HCT116 (cell line): ENCODE measurements at regions not wholly inside any gene's neighbourhood (a gene's known extent, or its start where the extent isn't known, plus 50 kb on each side); places are given as distances from the start of the nearest gene placed in this dataset.

ENCODE experiments used
- ATAC-seq: fragments of 200-7000 bp; cut with Tn5 transposase; 2 replicates; pipeline ENCODE4 v1.9.1; 2020; ENCODE audit warnings: mild to moderate bottlenecking, moderate library complexity
- BruUV-seq: library from RNA; stranded (reverse); fragments of 400-500 nt; replicated peaks from 2 replicates; lab custom pipeline; 2021; lab: Mats Ljungman, UMichigan
- CTCF ChIA-PET: fragments of 300-600 bp; sonication (Branson Sonifier 250); formaldehyde crosslinking; loops from one replicate; lab custom pipeline; 2021; ENCODE audit warnings: antibody characterized with exemption; lab: Charles Lee
- POLR2A ChIA-PET: fragments of 300-600, 350-600 bp; sonication (Branson Sonifier 250); formaldehyde crosslinking; loops from one replicate; lab custom pipeline; 2021; ENCODE audit warnings: antibody characterized with exemption; lab: Charles Lee
- RAD21 ChIA-PET, 2 experiments: fragments of 300-600 bp; sonication (Branson Sonifier 250); formaldehyde crosslinking; loops; one replicate each; lab custom pipeline; 2023; ENCODE audit warnings: low total read pairs in 2 of 2; ENCODE audit not compliant: uncharacterized antibody in 2 of 2, unreplicated experiment in 2 of 2, low non-redundant PET in 1 of 2; lab: Charles Lee
- DNase-seq: peaks from one replicate; pipeline ENCODE4 v3.0.0-alpha.2; 2010; ENCODE audit warnings: low read depth, low spot score
- H2AFZ ChIP-seq: fragments of 200-600 bp; shearing (Covaris generic), sonication (generic); 2 replicates; pipeline ENCODE4 v1.6.1; 2017; ENCODE audit warnings: low read depth, mixed run types, mixed read lengths, antibody characterized with exemption, low read length; ENCODE audit not compliant: poor library complexity, severe bottlenecking
- H3K27ac ChIP-seq: 2 replicates; pipeline ENCODE4 v1.5.1; 2012; ENCODE audit warnings: low read depth, low read length
- H3K27me3 ChIP-seq: fragments of 200-600 bp; sonication (generic); 2 replicates; pipeline ENCODE4 v1.6.1; 2016; ENCODE audit warnings: mixed run types, low read length, mixed read lengths; ENCODE audit not compliant: insufficient read depth
- H3K36me3 ChIP-seq, 2 experiments: fragments of 200-500 bp in 1 of 2; fragments of 200-600 bp in 1 of 2; sonication (Bioruptor generic) in 1 of 2; sonication (generic) in 1 of 2; 2 replicates each; pipeline versions ENCODE4 v1.5.1 to v1.6.1; 2014 to 2016; ENCODE audit warnings: low read length in 2 of 2, inconsistent platforms in 1 of 2, mixed read lengths in 1 of 2, mixed run types in 1 of 2; ENCODE audit not compliant: insufficient read depth in 2 of 2, control insufficient read depth in 1 of 2
- H3K4me1 ChIP-seq, 2 experiments: fragments of 200-600 bp in 1 of 2; sonication (generic) in 1 of 2; 2 replicates each; pipeline versions ENCODE4 v1.5.1 to v1.6.1; 2012 to 2017; ENCODE audit warnings: low read length in 2 of 2, inconsistent platforms in 1 of 2, mild to moderate bottlenecking in 1 of 2, mixed read lengths in 1 of 2, mixed run types in 1 of 2, moderate library complexity in 1 of 2; ENCODE audit not compliant: insufficient read depth in 2 of 2, control insufficient read depth in 1 of 2
- H3K4me2 ChIP-seq: fragments of 200-600 bp; sonication (generic); 2 replicates; pipeline ENCODE4 v1.6.1; 2017; ENCODE audit warnings: mixed run types, low read length, mixed read lengths
- H3K4me3 ChIP-seq, 2 experiments: fragments of 200-600 bp in 1 of 2; sonication (generic) in 1 of 2; replicated peaks in 1 of 2; 2 replicates each; pipeline ENCODE4 v1.5.1; 2011 to 2016; ENCODE audit warnings: low read length in 2 of 2, control low read depth in 1 of 2, low read depth in 1 of 2, mild to moderate bottlenecking in 1 of 2, mixed read lengths in 1 of 2, mixed run types in 1 of 2
- H3K79me2 ChIP-seq: fragments of 200-600 bp; sonication (generic); 2 replicates; pipeline ENCODE4 v1.6.1; 2017; ENCODE audit warnings: mild to moderate bottlenecking, mixed run types, low read length, moderate library complexity, mixed read lengths; ENCODE audit not compliant: insufficient read depth
- H3K9ac ChIP-seq: fragments of 200-600 bp; sonication (generic); 2 replicates; pipeline ENCODE4 v1.6.1; 2016; ENCODE audit warnings: low read length, mixed read lengths
- H3K9me2 ChIP-seq: fragments of 200-600 bp; sonication (generic), shearing (Covaris generic); 2 replicates; pipeline ENCODE4 v1.6.1; 2017; ENCODE audit warnings: mixed run types, mild to moderate bottlenecking, moderate library complexity; ENCODE audit not compliant: insufficient read depth
- H3K9me3 ChIP-seq, 2 experiments: fragments of 200-500 bp in 1 of 2; fragments of 200-600 bp in 1 of 2; sonication (Bioruptor generic) in 1 of 2; sonication (generic) in 1 of 2; 2 replicates each; pipeline ENCODE4 v1.6.1; 2014 to 2017; ENCODE audit warnings: low read length in 2 of 2, mixed read lengths in 2 of 2, inconsistent platforms in 1 of 2, low read depth in 1 of 2, mild to moderate bottlenecking in 1 of 2, mixed run types in 1 of 2, moderate library complexity in 1 of 2; ENCODE audit not compliant: control insufficient read depth in 1 of 2, insufficient read depth in 1 of 2
- H4K20me1 ChIP-seq: fragments of 200-600 bp; sonication (generic), shearing (Covaris generic); 2 replicates; pipeline ENCODE4 v1.6.1; 2017; ENCODE audit warnings: mixed run types, mild to moderate bottlenecking, moderate library complexity; ENCODE audit not compliant: insufficient read depth
- CTCF ChIP-seq, 3 experiments: fragments of 200-600 bp in 1 of 3; sonication (generic) in 1 of 3; IDR thresholded peaks in 2 of 3; conservative IDR thresholded peaks in 1 of 3; 2 replicates each; pipeline ENCODE4 v1.5.1; 2012 to 2017; ENCODE audit warnings: low read depth in 2 of 3, low read length in 2 of 3, antibody characterized with exemption in 1 of 3, borderline replicate concordance in 1 of 3, control low read depth in 1 of 3, mild to moderate bottlenecking in 1 of 3, mixed read lengths in 1 of 3, mixed run types in 1 of 3, moderate library complexity in 1 of 3; ENCODE audit not compliant: insufficient read depth in 1 of 3
- ELF1 ChIP-seq: IDR thresholded peaks from 2 replicates; pipeline ENCODE4 v1.6.1; 2012; ENCODE audit warnings: low read depth, borderline replicate concordance
- JUND ChIP-seq: IDR thresholded peaks from 2 replicates; pipeline ENCODE4 v1.6.1; 2012
- POLR2A ChIP-seq: IDR thresholded peaks from 2 replicates; pipeline ENCODE4 v1.7.0; 2011; ENCODE audit warnings: borderline replicate concordance; ENCODE audit not compliant: insufficient read depth, insufficient read length; ENCODE audit errors: extremely low read depth
- RAD21 ChIP-seq: IDR thresholded peaks from 2 replicates; pipeline ENCODE4 v1.6.1; 2012; ENCODE audit warnings: low read depth, mild to moderate bottlenecking
- REST ChIP-seq: IDR thresholded peaks from 2 replicates; pipeline ENCODE4 v1.6.1; 2012; ENCODE audit warnings: low read depth
- SIN3A ChIP-seq: IDR thresholded peaks from 2 replicates; pipeline ENCODE4 v1.6.1; 2012; ENCODE audit warnings: low read depth
- SP1 ChIP-seq: IDR thresholded peaks from 2 replicates; pipeline ENCODE4 v1.6.1; 2012; ENCODE audit warnings: low read depth
- YY1 ChIP-seq: IDR thresholded peaks from 2 replicates; pipeline ENCODE4 v1.6.1; 2011; ENCODE audit warnings: low read length, low read depth, moderate library complexity, mild to moderate bottlenecking; ENCODE audit not compliant: insufficient replicate concordance; ENCODE audit errors: extremely low read depth
- ZNF274 ChIP-seq: fragments of 200-500 bp; sonication (Bioruptor generic); IDR thresholded peaks from 2 replicates; pipeline ENCODE4 v1.6.1; 2014; ENCODE audit warnings: mild to moderate bottlenecking, low read depth, low read length, inconsistent platforms
- intact Hi-C: fragments of 100-400 bp; cut with micrococcal nuclease; formaldehyde crosslinking; loops from 2 replicates; pipeline ENCODE4 v1.10.0; 2022

DNA sequence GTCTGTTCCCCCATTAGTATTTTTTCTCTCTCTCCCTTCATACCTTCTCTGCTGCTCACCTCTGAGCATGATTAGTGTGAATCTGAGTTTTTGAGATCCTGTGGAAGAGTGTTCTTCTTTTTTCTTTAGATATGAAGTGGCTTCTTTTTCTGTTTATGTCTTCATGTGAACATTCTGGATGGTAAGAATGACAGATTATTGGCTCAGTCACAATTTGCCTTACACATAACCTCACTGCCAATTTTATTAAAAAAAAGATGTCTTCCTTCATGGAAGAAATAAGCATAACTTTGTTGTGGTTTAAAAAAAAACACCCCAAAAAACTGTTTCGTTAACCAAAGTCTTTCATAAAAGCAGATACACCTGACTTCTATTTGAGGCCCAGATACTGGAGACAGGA lies 539.1 kb downstream of the PLCL1 start:
- Histone ChIP-seq H3K4me1 (no peaks in the 10 kb centered on the region), H3K27me3 (0 out of 2 replicates have a peak, but pooled peaks cover 4% of the 10 kb centered on the region), H3K79me2 (no peaks in the 10 kb centered on the region), H3K4me2 (no peak overlapping the region), H3K36me3 (no peaks in the 10 kb centered on the region), H3K9me3 (no peaks in the 10 kb centered on the region), H3K4me3 (no peak overlapping the region), H3K27ac (no peak overlapping the region), H3K9ac (no peak overlapping the region), H4K20me1 (no peaks in the 10 kb centered on the region), H3K9me2 (no peaks in the 10 kb centered on the region), H2AFZ (no peak overlapping the region)
- ATAC-seq, result no peak
- RAD21 ChIA-PET, result no interaction called here
- no TSS peak for BruUV-seq
- intact Hi-C loops, result no loop called here
- POLR2A ChIA-PET, result no interaction called here
- no peak for DNase-seq
- CTCF ChIA-PET, result no interaction called here
- TF ChIP-seq SIN3A, result no peak
- TF ChIP-seq ELF1, result no peak
- no peak for TF ChIP-seq CTCF (IDR thresholded peaks at IDR 0.05 in 2 of 3, conservative IDR thresholded peaks at IDR 0.05 in 1 of 3; ENCODE audit: borderline replicate concordance in 1 of 3, insufficient read depth in 1 of 3, low read depth in 2 of 3, low read length in 2 of 3)
- TF ChIP-seq JUND, result no peak
- no peak for TF ChIP-seq ZNF274
- no peak for TF ChIP-seq SP1

- POLR2A ChIA-PET, result no interaction called here
- CTCF ChIA-PET, result no interaction called here
- Histone ChIP-seq H3K4me3 (no peak overlapping the region), H3K27ac (no peak overlapping the region), H3K9me2 (no peaks in the 10 kb centered on the region), H3K4me1 (no peaks in the 10 kb centered on the region), H4K20me1 (no peaks in the 10 kb centered on the region), H3K9ac (no peak overlapping the region), H3K4me2 (no peak overlapping the region), H3K36me3 (no peaks in the 10 kb centered on the region), H3K27me3 (peaks cover 23% of the 10 kb centered on the region; the same call in 1 of the 2 replicates), H3K79me2 (no peaks in the 10 kb centered on the region), H2AFZ (no peak overlapping the region), H3K9me3 (no peaks in the 10 kb centered on the region)
- RAD21 ChIA-PET, result no interaction called here
- TF ChIP-seq POLR2A (no peak), YY1 (no peak), REST (no peak), RAD21 (no peak)
- ATAC-seq, result no peak
- intact Hi-C loops, result no loop called here
- no TSS peak for BruUV-seq
- DNase-seq, result no peak
Measured at GRCh38 chr2:198340846-198341245, 536.5 kb downstream of the PLCL1 start.
